GM12878 (cell line): ENCODE measurements at regions not wholly inside any gene's neighbourhood (a gene's known extent, or its start where the extent isn't known, plus 50 kb on each side); places are given as distances from the start of the nearest gene placed in this dataset.

Experiments
- ATAC-seq: fragments of 200-7000 bp; cut with Tn5 transposase; 3 replicates; pipeline ENCODE4 v1.9.1; 2020; ENCODE audit warnings: mild to moderate bottlenecking, moderate library complexity
- BruUV-seq: library from RNA; stranded (reverse); fragments of 400-500 nt; replicated peaks from 2 replicates; lab custom pipeline; 2021; lab: Mats Ljungman, UMichigan
- CTCF ChIA-PET: fragments of 300-600 bp; sonication (Branson Sonifier 250); formaldehyde crosslinking; extraction: SDS; loops from one replicate; lab custom pipeline; 2021; ENCODE audit warnings: inconsistent platforms; lab: Yijun Ruan, JAX
- POLR2A ChIA-PET: fragments of 350-600 bp; formaldehyde crosslinking; extraction: SDS; loops from one replicate; lab custom pipeline; 2021; ENCODE audit warnings: inconsistent platforms; lab: Charles Lee
- RAD21 ChIA-PET: fragments of 300-600 bp; sonication (Branson Sonifier 250); formaldehyde crosslinking; loops from one replicate; lab custom pipeline; 2023; ENCODE audit warnings: antibody characterized with exemption; ENCODE audit not compliant: unreplicated experiment; lab: Charles Lee
- SMC1A ChIA-PET: fragments of 300-600 bp; sonication (Branson Sonifier 250); formaldehyde crosslinking; loops from one replicate; lab custom pipeline; 2023; ENCODE audit not compliant: unreplicated experiment, uncharacterized antibody; lab: Charles Lee
- DNase-seq: peaks from one replicate; pipeline ENCODE4 v3.0.0-alpha.2; 2011; ENCODE audit warnings: low read depth, low spot score
- FAIRE-seq: peaks from 3 replicates; lab custom pipeline; 2011; peaks lifted over from hg19 to GRCh38; lab: Jason Lieb, UNC
- H2AFZ ChIP-seq: 2 replicates; pipeline ENCODE4 v1.6.0; 2011; ENCODE audit warnings: low read depth, low read length, control low read depth; ENCODE audit not compliant: control insufficient read depth
- H3K27ac ChIP-seq: 2 replicates; pipeline ENCODE4 v1.5.1; 2011; ENCODE audit warnings: control low read depth; ENCODE audit not compliant: control insufficient read depth, insufficient read depth
- H3K27me3 ChIP-seq, 2 experiments: replicated peaks in 1 of 2; 2 replicates each; pipeline versions ENCODE4 v1.6.0 to v1.6.1; 2011; ENCODE audit warnings: low read length in 1 of 2; ENCODE audit not compliant: control insufficient read depth in 2 of 2, insufficient read depth in 2 of 2
- H3K36me3 ChIP-seq, 2 experiments: 2 replicates each; pipeline ENCODE4 v1.5.1; 2011; ENCODE audit warnings: low read length in 1 of 2; ENCODE audit not compliant: control insufficient read depth in 2 of 2, insufficient read depth in 2 of 2
- H3K4me1 ChIP-seq: 2 replicates; pipeline ENCODE4 v1.6.1; 2011; ENCODE audit warnings: mild to moderate bottlenecking, low read length, moderate library complexity, mixed read lengths; ENCODE audit not compliant: control insufficient read depth, insufficient read depth
- H3K4me2 ChIP-seq: 2 replicates; pipeline ENCODE4 v1.6.0; 2011; ENCODE audit warnings: control low read depth; ENCODE audit not compliant: control insufficient read depth, insufficient read depth
- H3K4me3 ChIP-seq: fragments of 200-600 bp; sonication (generic); 2 replicates; pipeline ENCODE4 v1.5.1; 2016
- H3K79me2 ChIP-seq: 2 replicates; pipeline ENCODE4 v1.6.0; 2011; ENCODE audit warnings: low read length; ENCODE audit not compliant: control insufficient read depth, insufficient read depth
- H3K9ac ChIP-seq: 2 replicates; pipeline ENCODE4 v1.8.0; 2011; ENCODE audit warnings: low read length, control low read depth, mixed read lengths; ENCODE audit not compliant: control insufficient read depth, insufficient read depth
- H3K9me3 ChIP-seq: replicated peaks from 3 replicates; pipeline ENCODE4 v1.5.1; 2011; ENCODE audit warnings: mild to moderate bottlenecking, low read length; ENCODE audit not compliant: control insufficient read depth, insufficient read depth
- H4K20me1 ChIP-seq: 2 replicates; pipeline ENCODE4 v1.6.0; 2011; ENCODE audit not compliant: control insufficient read depth, insufficient read depth
- BACH1 ChIP-seq: fragments of 450-650 bp; IDR thresholded peaks from 2 replicates; pipeline ENCODE4 v1.6.1; 2017; ENCODE audit warnings: mild to moderate bottlenecking, borderline replicate concordance
- BCL11A ChIP-seq: IDR thresholded peaks from 2 replicates; pipeline ENCODE4 v1.6.1; 2011; ENCODE audit warnings: low read depth, low read length
- BHLHE40 ChIP-seq, 2 experiments: fragments of 450-650 bp in 1 of 2; IDR thresholded peaks; 2 replicates each; pipeline ENCODE4 v1.6.1; 2011 to 2017; ENCODE audit warnings: low read depth in 2 of 2, borderline replicate concordance in 1 of 2, improper control_type of control experiment in 1 of 2, low read length in 1 of 2, mild to moderate bottlenecking in 1 of 2
- CREB1 ChIP-seq: IDR thresholded peaks from 2 replicates; pipeline ENCODE4 v1.6.1; 2012; ENCODE audit warnings: low read depth, mild to moderate bottlenecking, inconsistent platforms
- FOS ChIP-seq: IDR thresholded peaks from 3 replicates; pipeline ENCODE4 v1.6.1; 2011; ENCODE audit warnings: borderline replicate concordance; ENCODE audit not compliant: insufficient read length; ENCODE audit errors: extremely low read depth
- NFYA ChIP-seq: IDR thresholded peaks from 2 replicates; pipeline ENCODE4 v1.6.1; 2011; ENCODE audit warnings: low read depth, mild to moderate bottlenecking, low read length, improper control_type of control experiment, borderline replicate concordance
- NR2C1 ChIP-seq: fragments of 450-650 bp; IDR thresholded peaks from 2 replicates; pipeline ENCODE4 v1.6.1; 2017; ENCODE audit warnings: antibody characterized with exemption, mild to moderate bottlenecking, moderate library complexity
- PAX8 ChIP-seq: fragments of 450-650 bp; IDR thresholded peaks from 2 replicates; pipeline ENCODE4 v1.6.1; 2017; ENCODE audit warnings: mild to moderate bottlenecking, moderate library complexity
- RFX5 ChIP-seq: IDR thresholded peaks from 2 replicates; pipeline ENCODE4 v1.6.1; 2011; ENCODE audit warnings: low read depth, low read length, improper control_type of control experiment
- SMAD5 ChIP-seq: IDR thresholded peaks from 2 replicates; pipeline ENCODE4 v1.6.1; 2016; ENCODE audit warnings: antibody characterized with exemption, low read depth
- SMC3 ChIP-seq: IDR thresholded peaks from 2 replicates; pipeline ENCODE4 v1.6.1; 2011; ENCODE audit warnings: low read length, improper control_type of control experiment, borderline replicate concordance
- SPI1 ChIP-seq: IDR thresholded peaks from 2 replicates; pipeline ENCODE4 v1.6.1; 2011; ENCODE audit warnings: low read depth, mild to moderate bottlenecking, low read length, moderate library complexity, borderline replicate concordance; ENCODE audit not compliant: insufficient read depth
- SREBF1 ChIP-seq: IDR thresholded peaks from 2 replicates; pipeline ENCODE4 v1.6.1; 2012; ENCODE audit warnings: mild to moderate bottlenecking, low read length
- ZBED1 ChIP-seq: IDR thresholded peaks from 2 replicates; pipeline ENCODE4 v1.6.1; 2016; ENCODE audit warnings: borderline replicate concordance
- in situ Hi-C: fragments of 300-500 bp; cut with MboI; formaldehyde crosslinking; loops from 9 replicates; pipeline ENCODE4 v1.14.3; 2018; ENCODE audit warnings: mixed read lengths
- intact Hi-C: fragments of 100-400 bp; cut with micrococcal nuclease; formaldehyde crosslinking; loops from one replicate; pipeline ENCODE4 v1.14.2; 2022; ENCODE audit not compliant: unreplicated experiment
- TF ChIP-seq, protein P1 (sequence below): fragments of 450-650 bp; IDR thresholded peaks from 2 replicates; pipeline ENCODE4 v1.6.1; 2018; ENCODE audit warnings: borderline replicate concordance, mild to moderate bottlenecking; ENCODE audit not compliant: partially characterized antibody

DNA sequence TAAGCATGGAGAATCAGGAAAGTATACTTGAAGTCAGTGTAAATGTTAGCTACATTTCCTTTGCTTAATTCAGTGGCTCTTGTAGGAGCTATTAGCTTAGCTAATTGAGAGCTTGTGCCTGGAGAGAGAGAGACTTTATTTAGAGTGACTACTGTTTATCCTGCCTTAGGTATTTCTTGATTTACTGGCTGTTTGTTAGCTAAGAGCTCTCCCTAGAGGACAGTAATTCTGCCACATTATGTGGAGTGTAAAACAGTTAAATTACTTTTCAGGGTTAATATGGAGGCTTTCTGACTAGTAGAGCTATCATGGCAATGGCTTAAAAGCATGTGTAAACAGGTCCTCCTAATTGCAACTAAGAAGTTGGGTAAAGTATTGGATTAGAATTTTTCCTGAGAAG is 306.5 kb upstream of the TECRL start:
- H3K4me2 ChIP-seq = no peak overlapping the region
- no peaks in the 10 kb centered on the region for H3K4me1 ChIP-seq
- ChIA-PET CTCF (interaction anchor here (0.7 kb wide), 1 partner anchor 10 kb away, joined by 3 read pairs; no protein-coding TSS in a partner anchor), SMC1A (interaction anchor here (0.7 to 1.0 kb wide), 2 partner anchors 9 to 12 kb away, joined by 3 read pairs; no protein-coding TSS in a partner anchor), RAD21 (no interaction called here), POLR2A (no interaction called here)
- intact Hi-C loops = no loop called here
- H3K4me3 ChIP-seq = no peak overlapping the region
- no peak overlapping the region for H3K27ac ChIP-seq
- FAIRE-seq = no peak
- H4K20me1 ChIP-seq = no peaks in the 10 kb centered on the region
- DNase-seq = no peak
- H2AFZ ChIP-seq = no peak overlapping the region
- no peaks in the 10 kb centered on the region for H3K9me3 ChIP-seq
- BruUV-seq = no TSS peak
- no peak overlapping the region for H3K9ac ChIP-seq
- H3K36me3 ChIP-seq = no peaks in the 10 kb centered on the region
- no peak for TF ChIP-seq ZBED1
- TF ChIP-seq RFX5 = no peak
- TF ChIP-seq SMC3 = no peak
- TF ChIP-seq BHLHE40 (IDR thresholded peaks at IDR 0.05; ENCODE audit: borderline replicate concordance in 1 of 2, low read depth in 2 of 2, low read length in 1 of 2) = no peak
- TF ChIP-seq, protein P1, sequence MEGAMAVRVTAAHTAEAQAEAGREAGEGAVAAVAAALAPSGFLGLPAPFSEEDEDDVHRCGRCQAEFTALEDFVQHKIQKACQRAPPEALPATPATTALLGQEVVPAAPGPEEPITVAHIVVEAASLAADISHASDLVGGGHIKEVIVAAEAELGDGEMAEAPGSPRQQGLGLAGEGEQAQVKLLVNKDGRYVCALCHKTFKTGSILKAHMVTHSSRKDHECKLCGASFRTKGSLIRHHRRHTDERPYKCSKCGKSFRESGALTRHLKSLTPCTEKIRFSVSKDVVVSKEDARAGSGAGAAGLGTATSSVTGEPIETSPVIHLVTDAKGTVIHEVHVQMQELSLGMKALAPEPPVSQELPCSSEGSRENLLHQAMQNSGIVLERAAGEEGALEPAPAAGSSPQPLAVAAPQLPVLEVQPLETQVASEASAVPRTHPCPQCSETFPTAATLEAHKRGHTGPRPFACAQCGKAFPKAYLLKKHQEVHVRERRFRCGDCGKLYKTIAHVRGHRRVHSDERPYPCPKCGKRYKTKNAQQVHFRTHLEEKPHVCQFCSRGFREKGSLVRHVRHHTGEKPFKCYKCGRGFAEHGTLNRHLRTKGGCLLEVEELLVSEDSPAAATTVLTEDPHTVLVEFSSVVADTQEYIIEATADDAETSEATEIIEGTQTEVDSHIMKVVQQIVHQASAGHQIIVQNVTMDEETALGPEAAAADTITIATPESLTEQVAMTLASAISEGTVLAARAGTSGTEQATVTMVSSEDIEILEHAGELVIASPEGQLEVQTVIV = no peak
- TF ChIP-seq BACH1 = no peak
- no peak for TF ChIP-seq CREB1
- TF ChIP-seq NR2C1 = no peak
- no peak for TF ChIP-seq NFYA
- no peak for TF ChIP-seq SREBF1
- TF ChIP-seq SMAD5 = no peak
- TF ChIP-seq FOS = no peak
- TF ChIP-seq SPI1 = no peak
- TF ChIP-seq PAX8 = no peak
- TF ChIP-seq BCL11A = no peak
- in situ Hi-C loops = no loop called here
- no peaks in the 10 kb centered on the region for H3K27me3 ChIP-seq
- ATAC-seq = no peak
- H3K79me2 ChIP-seq = no peaks in the 10 kb centered on the region
